ENCODE measurements at regions not wholly inside any gene's neighbourhood (a gene's known extent, or its start where the extent isn't known, plus 50 kb on each side); places are given as distances from the start of the nearest gene placed in this dataset.

DNA sequence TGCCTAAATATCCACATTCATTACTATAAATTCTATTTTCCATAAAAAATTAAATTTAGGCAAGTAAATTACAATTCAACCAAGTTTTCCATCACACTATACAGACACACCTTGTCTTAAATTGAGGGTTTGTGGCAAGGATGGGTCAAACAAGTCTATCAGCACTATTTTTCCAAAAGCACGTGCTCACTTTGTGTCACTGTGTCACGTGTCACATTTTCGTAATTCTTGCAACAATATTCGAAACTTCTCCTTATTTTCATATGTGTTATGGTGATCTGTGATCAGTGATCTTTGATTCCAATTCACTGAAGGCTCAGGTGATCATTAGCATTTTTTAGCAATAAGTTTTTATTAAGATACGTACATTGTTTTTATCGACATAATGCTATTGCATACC is 323.3 kb upstream of the CNTN4 start:
- H3K4me3 ChIP-seq (ENCODE audit: low read length), result no peak overlapping the region
- DNase-seq (ENCODE audit: low read depth), result no peak
- TF ChIP-seq, protein P1, sequence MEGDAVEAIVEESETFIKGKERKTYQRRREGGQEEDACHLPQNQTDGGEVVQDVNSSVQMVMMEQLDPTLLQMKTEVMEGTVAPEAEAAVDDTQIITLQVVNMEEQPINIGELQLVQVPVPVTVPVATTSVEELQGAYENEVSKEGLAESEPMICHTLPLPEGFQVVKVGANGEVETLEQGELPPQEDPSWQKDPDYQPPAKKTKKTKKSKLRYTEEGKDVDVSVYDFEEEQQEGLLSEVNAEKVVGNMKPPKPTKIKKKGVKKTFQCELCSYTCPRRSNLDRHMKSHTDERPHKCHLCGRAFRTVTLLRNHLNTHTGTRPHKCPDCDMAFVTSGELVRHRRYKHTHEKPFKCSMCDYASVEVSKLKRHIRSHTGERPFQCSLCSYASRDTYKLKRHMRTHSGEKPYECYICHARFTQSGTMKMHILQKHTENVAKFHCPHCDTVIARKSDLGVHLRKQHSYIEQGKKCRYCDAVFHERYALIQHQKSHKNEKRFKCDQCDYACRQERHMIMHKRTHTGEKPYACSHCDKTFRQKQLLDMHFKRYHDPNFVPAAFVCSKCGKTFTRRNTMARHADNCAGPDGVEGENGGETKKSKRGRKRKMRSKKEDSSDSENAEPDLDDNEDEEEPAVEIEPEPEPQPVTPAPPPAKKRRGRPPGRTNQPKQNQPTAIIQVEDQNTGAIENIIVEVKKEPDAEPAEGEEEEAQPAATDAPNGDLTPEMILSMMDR (IDR thresholded peaks at IDR 0.05; ENCODE audit: insufficient read depth, low read depth, low read length, missing control alignments), result no peak

DNA sequence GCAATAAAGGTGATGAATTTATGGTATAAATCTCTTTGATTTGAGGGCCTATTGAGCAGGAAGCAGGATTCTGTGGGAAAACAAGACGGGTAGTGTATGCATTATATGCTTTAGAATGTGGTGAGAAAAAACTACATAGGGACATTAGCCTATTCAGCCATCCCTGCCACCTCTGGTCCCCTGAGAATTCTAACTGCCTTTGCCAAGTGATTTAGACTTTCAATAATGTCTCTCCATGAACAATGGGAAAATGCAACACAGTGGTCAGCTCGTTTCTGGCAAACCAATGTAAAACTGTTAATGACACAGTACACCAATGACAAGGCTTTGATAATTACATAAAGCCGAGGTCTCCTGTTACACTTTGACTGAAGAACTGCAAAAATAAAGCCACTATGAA is 314.7 kb upstream of the CNTN4 start:
- no peak overlapping the region for H3K4me3 ChIP-seq (ENCODE audit: low read length)
- TF ChIP-seq, protein P1 (IDR thresholded peaks at IDR 0.05; ENCODE audit: insufficient read depth, low read depth, low read length, missing control alignments), result no peak

DNA sequence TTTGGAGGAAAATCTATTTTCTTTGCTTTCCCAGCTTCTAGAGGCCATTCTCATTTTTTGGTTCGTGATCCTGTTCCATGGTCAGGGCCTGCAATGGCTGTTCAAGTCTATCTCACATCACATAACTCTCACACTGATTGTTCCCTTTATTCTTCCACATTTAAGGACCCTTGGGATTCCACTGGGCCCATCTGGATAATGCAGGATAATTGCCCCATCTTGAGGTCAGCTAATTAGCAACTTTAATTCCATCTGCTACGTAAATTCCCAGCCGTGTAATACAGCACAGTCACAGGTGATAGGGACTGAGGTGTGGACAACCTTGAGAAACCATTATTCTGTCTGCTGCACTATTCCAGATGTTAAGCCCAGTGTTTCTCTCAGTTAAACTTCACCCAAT is 311.6 kb upstream of the CNTN4 start:
- no peak for DNase-seq (ENCODE audit: low read depth)
- TF ChIP-seq, protein P1 (IDR thresholded peaks at IDR 0.05; ENCODE audit: insufficient read depth, low read depth, low read length, missing control alignments), result no peak
- H3K4me3 ChIP-seq (ENCODE audit: low read length), result no peak overlapping the region

More for the DNA sequence above, 314.7 kb upstream of the CNTN4 start:
- DNase-seq (ENCODE audit: low read depth), result no peak

DNA sequence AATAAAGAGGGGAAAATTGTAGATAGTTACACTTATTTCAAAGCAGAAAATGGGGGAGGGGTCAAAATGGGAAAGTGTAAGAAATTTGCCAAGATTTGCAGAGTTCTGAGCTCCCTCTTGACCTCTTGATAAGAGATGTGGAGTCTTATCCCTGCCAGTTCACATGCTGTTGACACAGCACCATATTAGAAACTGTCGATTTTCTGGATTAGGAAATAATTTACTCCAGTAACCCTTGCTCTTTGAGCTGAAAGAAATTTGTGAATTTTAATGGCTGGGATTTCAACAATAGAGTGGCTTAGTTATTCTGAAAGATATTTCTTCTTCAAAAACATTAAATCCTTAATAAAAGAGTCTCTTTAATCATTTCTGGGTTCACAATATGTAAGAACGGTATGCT is 306.2 kb upstream of the CNTN4 start:
- TF ChIP-seq, protein P1 (IDR thresholded peaks at IDR 0.05; ENCODE audit: insufficient read depth, low read depth, low read length, missing control alignments), result no peak
- H3K4me3 ChIP-seq (ENCODE audit: low read length), result no peak overlapping the region
- no peak for DNase-seq (ENCODE audit: low read depth)

DNA sequence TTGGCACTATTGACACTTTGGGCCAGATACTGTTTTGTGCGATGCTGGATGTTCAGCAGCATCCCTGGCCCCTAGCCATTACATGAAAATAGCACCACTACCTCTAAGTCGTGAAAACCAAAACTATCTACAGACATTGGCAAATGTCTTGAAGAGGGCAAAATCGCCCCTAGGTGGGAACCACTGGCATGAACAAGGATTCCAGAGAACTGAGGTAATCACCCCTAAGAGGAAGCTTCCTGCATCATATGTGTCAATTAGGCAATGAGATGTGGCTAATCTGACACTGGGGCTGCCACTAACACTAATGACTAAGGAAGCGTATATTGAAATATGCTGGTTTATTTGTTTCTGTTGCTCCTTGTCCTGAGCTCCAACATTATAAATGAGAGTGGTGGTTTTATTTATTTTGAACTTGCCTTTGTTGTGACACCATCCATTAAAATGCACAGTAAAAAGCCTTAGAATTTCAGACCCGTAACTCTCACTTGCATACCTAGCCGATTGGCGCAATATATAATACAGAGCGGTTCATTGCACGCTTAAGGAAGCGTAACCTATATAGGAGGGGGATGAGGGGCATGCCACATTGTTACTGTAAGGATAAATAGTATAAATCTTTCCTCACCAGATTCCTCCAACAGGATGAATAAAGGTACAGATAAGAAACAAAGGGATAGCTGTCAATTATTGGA is 299.8 kb upstream of the CNTN4 start:
- no peak for DNase-seq (ENCODE audit: low read depth)
- TF ChIP-seq, protein P1 (IDR thresholded peaks at IDR 0.05; ENCODE audit: insufficient read depth, low read depth, low read length, missing control alignments), result no peak
- H3K4me3 ChIP-seq (ENCODE audit: low read length), result no peak overlapping the region

DNA sequence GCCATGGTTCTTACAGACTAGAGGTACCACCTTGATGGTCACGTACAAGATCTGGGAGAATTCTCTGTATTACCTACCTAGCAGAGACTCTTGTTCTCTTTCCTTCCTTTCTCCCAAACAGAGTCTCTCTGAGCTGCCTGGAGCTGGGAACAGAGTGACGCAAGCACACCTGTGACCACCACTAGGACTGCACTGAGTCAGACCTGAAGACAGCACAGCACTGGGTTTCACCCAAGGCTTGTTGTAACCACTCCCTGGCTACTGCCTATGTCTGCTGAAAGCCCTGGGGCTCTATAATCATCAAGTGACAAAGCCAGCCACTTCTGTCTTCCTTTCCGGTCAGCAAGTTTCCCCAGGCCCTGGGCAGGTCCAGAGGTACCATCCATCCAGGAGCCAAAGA is 293.3 kb upstream of the CNTN4 start:
- no peak overlapping the region for H3K4me3 ChIP-seq (ENCODE audit: low read length)
- TF ChIP-seq, protein P1 (IDR thresholded peaks at IDR 0.05; ENCODE audit: insufficient read depth, low read depth, low read length, missing control alignments), result no peak
- DNase-seq (ENCODE audit: low read depth), result no peak

DNA sequence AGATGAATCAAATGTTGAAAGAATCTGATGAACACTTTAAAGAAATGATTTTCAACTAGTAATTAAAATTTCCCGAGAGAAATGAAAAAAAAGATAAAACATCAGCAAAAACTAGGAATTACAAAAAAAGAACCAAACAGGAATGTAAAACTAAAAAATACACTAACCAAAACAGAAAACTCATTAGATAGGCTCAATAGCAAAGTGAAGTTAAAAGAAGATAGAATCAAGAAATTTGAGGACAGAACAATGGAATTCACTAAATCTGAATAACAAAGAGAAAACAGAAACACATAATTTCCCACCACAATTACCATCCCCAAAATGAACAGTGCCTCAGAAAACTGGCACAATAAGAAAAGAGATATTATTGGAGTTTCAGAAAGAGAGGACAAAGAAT is 290.1 kb upstream of the CNTN4 start:
- H3K4me3 ChIP-seq (ENCODE audit: low read length), result no peak overlapping the region
- no peak for DNase-seq (ENCODE audit: low read depth)
- TF ChIP-seq, protein P1 (IDR thresholded peaks at IDR 0.05; ENCODE audit: insufficient read depth, low read depth, low read length, missing control alignments), result no peak
